GM10248 (cell line): ENCODE measurements at regions not wholly inside any gene's neighbourhood (a gene's known extent, or its start where the extent isn't known, plus 50 kb on each side); places are given as distances from the start of the nearest gene placed in this dataset.
"Not testable (repeated sequence)": the region's sequence is repeated elsewhere in the genome, so short reads cannot be mapped to it uniquely, and the experiment has no call there.

ENCODE experiments used
- CTCF ChIA-PET: fragments of 300-600 bp; sonication (Branson Sonifier 250); formaldehyde crosslinking; extraction: SDS; loops from one replicate; lab custom pipeline; 2021; ENCODE audit warnings: antibody characterized with exemption; lab: Yijun Ruan, JAX
- POLR2A ChIA-PET: fragments of 350-650 bp; sonication (Branson Sonifier 250); formaldehyde crosslinking; extraction: SDS; loops from one replicate; lab custom pipeline; 2020; ENCODE audit warnings: antibody characterized with exemption; lab: Yijun Ruan, JAX
- DNase-seq: peaks from one replicate; pipeline ENCODE4 v3.0.0; 2012; ENCODE audit errors: extremely low spot score
- CTCF ChIP-seq: IDR thresholded peaks from 2 replicates; pipeline ENCODE4 v1.5.1; 2012; ENCODE audit warnings: mild to moderate bottlenecking, low read depth; ENCODE audit errors: extremely low read depth, missing control alignments, control extremely low read depth

- ChIA-PET CTCF (no interaction called here), POLR2A (no interaction called here)
- no peak for TF ChIP-seq CTCF
- no peak for DNase-seq
These were observed 820.5 kb downstream of the MCTP2 start for GRCh38 chr15:95051861-95052260.

- no peak for DNase-seq
- TF ChIP-seq CTCF, result no peak
- POLR2A ChIA-PET, result no interaction called here
- CTCF ChIA-PET, result interaction anchor here (2.1 kb wide), 1 partner anchor 13 kb away, joined by 4 read pairs; no protein-coding TSS in a partner anchor
These were observed 828.1 kb downstream of the MCTP2 start for GRCh38 chr15:95059346-95059905.

GRCh38 chr15:95068701-95069521 is 837.5 kb downstream of the MCTP2 start:
- DNase-seq, result no peak
- no peak for TF ChIP-seq CTCF
- ChIA-PET CTCF (no interaction called here), POLR2A (no interaction called here)

GRCh38 chr15:95075792-95076677 is 844.7 kb downstream of the MCTP2 start:
- DNase-seq, result no peak
- ChIA-PET CTCF (no interaction called here), POLR2A (no interaction called here)
- no peak for TF ChIP-seq CTCF

- TF ChIP-seq CTCF, result no peak
- CTCF ChIA-PET, result no interaction called here
- no peak for DNase-seq
- POLR2A ChIA-PET, result no interaction called here
These were observed 845.3 kb downstream of the MCTP2 start for GRCh38 chr15:95076678-95076990.

GRCh38 chr15:95078003-95078402 is 846.6 kb downstream of the MCTP2 start:
- no peak for DNase-seq
- CTCF ChIA-PET, result no interaction called here
- POLR2A ChIA-PET, result no interaction called here
- no peak for TF ChIP-seq CTCF

- CTCF ChIA-PET, DNase-seq, POLR2A ChIA-PET: not testable (repeated sequence)
These were observed 848.9 kb downstream of the MCTP2 start for GRCh38 chr15:95080228-95080627.
